ENCODE measurements at regions not wholly inside any gene's neighbourhood (a gene's known extent, or its start where the extent isn't known, plus 50 kb on each side); places are given as distances from the start of the nearest gene placed in this dataset.
"Not testable (repeated sequence)": the region's sequence is repeated elsewhere in the genome, so short reads cannot be mapped to it uniquely, and the experiment has no call there.

GRCh38 chr1:78334114-78334513 is 156.7 kb upstream of the PTGFR start:
- TF ChIP-seq, protein P1, sequence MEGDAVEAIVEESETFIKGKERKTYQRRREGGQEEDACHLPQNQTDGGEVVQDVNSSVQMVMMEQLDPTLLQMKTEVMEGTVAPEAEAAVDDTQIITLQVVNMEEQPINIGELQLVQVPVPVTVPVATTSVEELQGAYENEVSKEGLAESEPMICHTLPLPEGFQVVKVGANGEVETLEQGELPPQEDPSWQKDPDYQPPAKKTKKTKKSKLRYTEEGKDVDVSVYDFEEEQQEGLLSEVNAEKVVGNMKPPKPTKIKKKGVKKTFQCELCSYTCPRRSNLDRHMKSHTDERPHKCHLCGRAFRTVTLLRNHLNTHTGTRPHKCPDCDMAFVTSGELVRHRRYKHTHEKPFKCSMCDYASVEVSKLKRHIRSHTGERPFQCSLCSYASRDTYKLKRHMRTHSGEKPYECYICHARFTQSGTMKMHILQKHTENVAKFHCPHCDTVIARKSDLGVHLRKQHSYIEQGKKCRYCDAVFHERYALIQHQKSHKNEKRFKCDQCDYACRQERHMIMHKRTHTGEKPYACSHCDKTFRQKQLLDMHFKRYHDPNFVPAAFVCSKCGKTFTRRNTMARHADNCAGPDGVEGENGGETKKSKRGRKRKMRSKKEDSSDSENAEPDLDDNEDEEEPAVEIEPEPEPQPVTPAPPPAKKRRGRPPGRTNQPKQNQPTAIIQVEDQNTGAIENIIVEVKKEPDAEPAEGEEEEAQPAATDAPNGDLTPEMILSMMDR (IDR thresholded peaks at IDR 0.05; ENCODE audit: extremely low read depth, missing control alignments), result no peak
- no peak for DNase-seq (ENCODE audit: low spot score)

DNA sequence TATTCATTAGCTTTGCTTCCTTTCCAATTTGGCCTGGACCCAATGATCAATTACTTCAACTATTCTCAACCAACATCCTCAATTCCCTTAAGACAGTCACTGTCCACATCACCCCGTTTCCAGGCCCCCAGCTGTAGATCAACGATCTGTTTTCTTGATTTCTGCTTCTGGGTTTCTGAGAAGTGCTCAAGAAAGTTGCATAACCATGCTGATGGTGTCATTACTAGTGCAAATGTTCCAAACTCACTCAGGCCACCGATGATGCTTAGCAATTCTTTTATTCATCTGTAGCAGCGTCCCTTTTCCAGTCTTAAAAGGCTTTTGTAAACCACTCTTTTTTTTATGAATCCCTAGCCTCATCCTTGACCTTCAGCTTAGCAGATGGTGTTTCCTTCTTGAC is 155.8 kb upstream of the PTGFR start:
- DNase-seq (ENCODE audit: low spot score), result no peak
- TF ChIP-seq, protein P1 (IDR thresholded peaks at IDR 0.05; ENCODE audit: extremely low read depth, missing control alignments), result no peak

- DNase-seq (ENCODE audit: low spot score), result not testable (repeated sequence)
Measured at GRCh38 chr1:78336751-78337150, 154.0 kb upstream of the PTGFR start.

DNA sequence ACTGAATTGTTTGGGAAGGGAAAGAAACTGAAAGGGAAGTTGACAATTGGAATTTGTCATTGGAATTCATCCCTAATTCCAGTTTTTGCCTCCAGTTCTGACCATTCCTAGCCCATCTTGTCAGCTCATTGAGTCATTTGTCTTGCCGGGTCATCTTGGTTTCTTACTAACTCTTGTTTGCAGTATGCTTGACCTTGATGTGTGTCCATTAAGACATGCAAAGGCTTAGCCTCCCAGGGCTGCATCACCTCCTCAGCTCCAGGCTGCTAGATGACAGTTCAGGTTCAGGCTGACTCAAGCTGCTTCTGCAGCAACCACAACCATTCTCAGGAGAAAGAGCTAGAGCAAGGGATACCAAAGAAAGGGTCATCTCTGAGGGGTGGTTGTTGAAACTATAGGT is 151.3 kb upstream of the PTGFR start:
- TF ChIP-seq, protein P1 (IDR thresholded peaks at IDR 0.05; ENCODE audit: extremely low read depth, missing control alignments), result no peak
- DNase-seq (ENCODE audit: low spot score), result no peak

DNA sequence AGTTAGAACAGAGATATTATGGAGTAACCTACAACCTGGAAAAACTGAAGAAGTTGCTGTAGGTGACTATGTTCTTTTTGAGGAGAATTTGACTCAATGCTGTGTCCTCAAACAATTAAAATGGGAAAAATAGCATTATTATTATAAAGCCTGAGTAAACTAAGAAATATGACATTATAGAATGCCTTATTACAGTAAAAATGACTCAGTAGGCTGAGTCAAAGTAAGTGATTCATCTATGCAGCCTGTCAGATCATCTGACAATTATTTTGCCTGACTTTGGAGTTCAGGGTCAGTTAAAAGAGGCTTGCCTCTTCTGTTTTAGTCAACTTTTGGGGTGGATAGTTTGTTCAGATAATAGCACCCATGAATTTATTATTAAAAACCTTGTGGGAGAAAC is 150.8 kb upstream of the PTGFR start:
- no peak for DNase-seq (ENCODE audit: low spot score)
- TF ChIP-seq, protein P1 (IDR thresholded peaks at IDR 0.05; ENCODE audit: extremely low read depth, missing control alignments), result no peak

GRCh38 chr1:78348496-78349284 is 142.1 kb upstream of the PTGFR start:
- no peak for DNase-seq (ENCODE audit: low spot score)
- TF ChIP-seq, protein P1 (IDR thresholded peaks at IDR 0.05; ENCODE audit: extremely low read depth, missing control alignments), result no peak

GRCh38 chr1:78351551-78352216 is 139.1 kb upstream of the PTGFR start:
- TF ChIP-seq, protein P1 (IDR thresholded peaks at IDR 0.05; ENCODE audit: extremely low read depth, missing control alignments), result no peak

More at GRCh38 chr1:78351551-78352216, 139.1 kb upstream of the PTGFR start:
- DNase-seq (ENCODE audit: low spot score), result no peak
